ENCODE measurements at regions not wholly inside any gene's neighbourhood (a gene's known extent, or its start where the extent isn't known, plus 50 kb on each side); places are given as distances from the start of the nearest gene placed in this dataset.

DNA sequence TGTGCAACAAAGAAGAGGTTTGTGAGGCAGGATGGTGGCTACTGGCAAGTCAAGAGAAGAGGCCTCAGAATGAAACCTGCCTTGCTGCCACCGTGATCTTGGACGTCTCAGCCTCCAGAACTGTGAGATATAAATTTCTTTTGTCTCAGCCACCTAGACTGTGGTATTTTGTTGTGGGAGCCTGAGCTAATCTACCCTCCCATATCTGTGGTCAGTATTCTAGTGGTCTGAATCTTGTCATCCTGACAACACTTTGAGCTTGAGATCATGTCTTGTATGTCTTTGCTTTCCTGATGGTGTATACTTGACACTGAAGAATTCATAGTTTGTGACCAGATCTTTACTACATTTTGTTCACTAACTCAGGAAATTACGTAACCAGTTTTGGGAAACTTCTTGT is 240.6 kb upstream of the GOLIM4 start:
- TF ChIP-seq POLR2A (IDR thresholded peaks at IDR 0.05; ENCODE audit: low read depth, low read length) (no peak), TAF1 (IDR thresholded peaks at IDR 0.05; ENCODE audit: borderline replicate concordance, low read depth, low read length) (no peak)
